ENCODE measurements at regions not wholly inside any gene's neighbourhood (a gene's known extent, or its start where the extent isn't known, plus 50 kb on each side); places are given as distances from the start of the nearest gene placed in this dataset.

DNA sequence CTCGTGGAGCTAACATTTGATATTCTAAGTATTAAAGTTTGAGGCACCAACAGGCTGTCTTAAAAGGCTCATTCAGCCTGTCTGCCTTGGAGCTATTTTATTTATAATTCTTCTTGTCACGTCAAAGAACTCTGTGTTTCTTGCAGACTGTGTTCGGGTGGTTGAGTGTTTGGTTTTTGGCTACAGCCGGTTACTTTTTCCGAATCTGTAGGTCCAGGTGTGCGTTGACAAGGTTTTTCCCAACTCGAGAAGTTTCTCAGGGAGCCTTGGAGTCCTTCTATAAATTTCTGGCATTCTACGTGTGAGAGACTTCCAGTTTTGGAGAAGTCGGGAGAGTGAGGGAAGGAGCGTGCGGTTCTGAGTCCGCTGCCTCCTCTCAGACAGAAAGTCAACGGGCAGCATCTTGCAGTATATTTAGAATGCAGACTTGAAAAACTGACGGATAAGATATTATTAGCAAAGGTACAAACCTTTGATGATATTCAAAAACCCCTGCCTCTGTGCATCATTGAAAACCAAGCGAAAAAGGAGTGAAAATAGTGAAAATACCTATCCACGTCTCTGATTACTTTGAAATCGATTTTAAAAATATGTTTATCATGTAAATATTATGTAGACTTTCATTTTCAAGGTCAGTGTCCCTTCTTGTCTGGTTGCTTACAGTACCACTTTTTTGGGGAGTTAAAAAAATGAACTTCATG, 85.2 kb upstream of the PPARA start (continued):
- TF ChIP-seq, protein P1, sequence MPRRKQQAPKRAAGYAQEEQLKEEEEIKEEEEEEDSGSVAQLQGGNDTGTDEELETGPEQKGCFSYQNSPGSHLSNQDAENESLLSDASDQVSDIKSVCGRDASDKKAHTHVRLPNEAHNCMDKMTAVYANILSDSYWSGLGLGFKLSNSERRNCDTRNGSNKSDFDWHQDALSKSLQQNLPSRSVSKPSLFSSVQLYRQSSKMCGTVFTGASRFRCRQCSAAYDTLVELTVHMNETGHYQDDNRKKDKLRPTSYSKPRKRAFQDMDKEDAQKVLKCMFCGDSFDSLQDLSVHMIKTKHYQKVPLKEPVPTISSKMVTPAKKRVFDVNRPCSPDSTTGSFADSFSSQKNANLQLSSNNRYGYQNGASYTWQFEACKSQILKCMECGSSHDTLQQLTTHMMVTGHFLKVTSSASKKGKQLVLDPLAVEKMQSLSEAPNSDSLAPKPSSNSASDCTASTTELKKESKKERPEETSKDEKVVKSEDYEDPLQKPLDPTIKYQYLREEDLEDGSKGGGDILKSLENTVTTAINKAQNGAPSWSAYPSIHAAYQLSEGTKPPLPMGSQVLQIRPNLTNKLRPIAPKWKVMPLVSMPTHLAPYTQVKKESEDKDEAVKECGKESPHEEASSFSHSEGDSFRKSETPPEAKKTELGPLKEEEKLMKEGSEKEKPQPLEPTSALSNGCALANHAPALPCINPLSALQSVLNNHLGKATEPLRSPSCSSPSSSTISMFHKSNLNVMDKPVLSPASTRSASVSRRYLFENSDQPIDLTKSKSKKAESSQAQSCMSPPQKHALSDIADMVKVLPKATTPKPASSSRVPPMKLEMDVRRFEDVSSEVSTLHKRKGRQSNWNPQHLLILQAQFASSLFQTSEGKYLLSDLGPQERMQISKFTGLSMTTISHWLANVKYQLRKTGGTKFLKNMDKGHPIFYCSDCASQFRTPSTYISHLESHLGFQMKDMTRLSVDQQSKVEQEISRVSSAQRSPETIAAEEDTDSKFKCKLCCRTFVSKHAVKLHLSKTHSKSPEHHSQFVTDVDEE (CRISPR knock-in tag; IDR thresholded peaks at IDR 0.05), result no peak
- TF ChIP-seq GLIS3 (CRISPR knock-in tag; IDR thresholded peaks at IDR 0.05), result no peak
- no peak for TF ChIP-seq ZFP3 (CRISPR knock-in tag; IDR thresholded peaks at IDR 0.05)
- no peak for TF ChIP-seq ZNF70 (CRISPR knock-in tag; IDR thresholded peaks at IDR 0.05)
- TF ChIP-seq CSDC2 (CRISPR knock-in tag; IDR thresholded peaks at IDR 0.05), result no peak
- no peak for TF ChIP-seq ZFP30 (CRISPR knock-in tag; IDR thresholded peaks at IDR 0.05)
- no peak for TF ChIP-seq ESRRG (CRISPR knock-in tag; IDR thresholded peaks at IDR 0.05)
- no peak for TF ChIP-seq OSR1 (CRISPR knock-in tag; IDR thresholded peaks at IDR 0.05)
- TF ChIP-seq RARB (CRISPR knock-in tag; IDR thresholded peaks at IDR 0.05), result no peak
- TF ChIP-seq SNAI2 (CRISPR knock-in tag; IDR thresholded peaks at IDR 0.05), result no peak
- no peak for TF ChIP-seq ZNF565 (CRISPR knock-in tag; conservative IDR thresholded peaks at IDR 0.05; ENCODE audit: low read depth)
- TF ChIP-seq, protein P2, sequence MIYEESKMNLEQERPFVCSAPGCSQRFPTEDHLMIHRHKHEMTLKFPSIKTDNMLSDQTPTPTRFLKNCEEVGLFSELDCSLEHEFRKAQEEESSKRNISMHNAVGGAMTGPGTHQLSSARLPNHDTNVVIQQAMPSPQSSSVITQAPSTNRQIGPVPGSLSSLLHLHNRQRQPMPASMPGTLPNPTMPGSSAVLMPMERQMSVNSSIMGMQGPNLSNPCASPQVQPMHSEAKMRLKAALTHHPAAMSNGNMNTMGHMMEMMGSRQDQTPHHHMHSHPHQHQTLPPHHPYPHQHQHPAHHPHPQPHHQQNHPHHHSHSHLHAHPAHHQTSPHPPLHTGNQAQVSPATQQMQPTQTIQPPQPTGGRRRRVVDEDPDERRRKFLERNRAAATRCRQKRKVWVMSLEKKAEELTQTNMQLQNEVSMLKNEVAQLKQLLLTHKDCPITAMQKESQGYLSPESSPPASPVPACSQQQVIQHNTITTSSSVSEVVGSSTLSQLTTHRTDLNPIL (CRISPR knock-in tag; IDR thresholded peaks at IDR 0.05; ENCODE audit: low read depth), result no peak
- TF ChIP-seq TCF4 (CRISPR knock-in tag; IDR thresholded peaks at IDR 0.05; ENCODE audit: borderline replicate concordance), result no peak
- TF ChIP-seq BACH2 (CRISPR knock-in tag; IDR thresholded peaks at IDR 0.05; ENCODE audit: borderline replicate concordance), result no peak
- no peak for TF ChIP-seq ISL1 (CRISPR knock-in tag; IDR thresholded peaks at IDR 0.05)

DNA sequence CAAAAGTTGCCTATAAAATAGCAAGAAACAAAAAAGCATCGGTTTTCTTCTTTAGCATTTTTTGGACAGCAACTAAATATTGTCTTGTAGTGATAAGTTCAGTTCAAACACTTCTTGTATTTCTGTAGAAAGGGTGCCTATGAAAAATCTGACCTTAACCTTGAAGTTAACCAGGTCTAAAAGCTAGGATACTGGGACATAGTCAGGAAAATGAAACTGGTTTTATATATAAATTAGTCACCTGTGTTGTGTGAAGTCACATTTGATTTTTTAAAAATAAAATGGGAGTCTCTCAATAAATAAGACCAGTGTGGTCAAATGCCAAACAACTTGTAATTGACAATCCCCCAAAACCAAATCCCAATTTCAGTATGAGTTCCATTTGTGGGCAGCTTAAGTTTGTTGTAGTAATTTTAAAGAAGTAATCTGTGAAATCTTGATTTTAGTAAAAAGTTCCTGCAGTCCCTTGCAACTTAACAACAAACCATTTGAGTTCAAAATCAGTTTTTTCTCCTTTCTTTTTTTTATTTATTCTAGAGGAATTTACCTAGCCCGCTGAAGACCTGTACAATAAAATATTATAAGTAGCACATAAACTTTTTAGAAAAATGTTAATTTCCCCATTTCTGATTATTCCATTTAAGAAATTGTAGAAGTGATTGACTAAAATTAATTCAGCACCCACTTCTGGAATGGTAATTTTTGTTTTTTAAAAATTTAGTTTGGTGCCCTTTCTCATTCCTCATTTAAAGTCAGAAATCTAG, 84.5 kb upstream of the PPARA start:
- TF ChIP-seq GLIS3 (CRISPR knock-in tag; IDR thresholded peaks at IDR 0.05) (no peak), ZFP3 (CRISPR knock-in tag; IDR thresholded peaks at IDR 0.05) (no peak), ZNF565 (CRISPR knock-in tag; conservative IDR thresholded peaks at IDR 0.05; ENCODE audit: low read depth) (no peak), CSDC2 (CRISPR knock-in tag; IDR thresholded peaks at IDR 0.05) (no peak), ZNF8 (CRISPR knock-in tag; IDR thresholded peaks at IDR 0.05) (no peak), ARNTL (CRISPR knock-in tag; IDR thresholded peaks at IDR 0.05; ENCODE audit: borderline replicate concordance, low read depth) (no peak), TCF4 (CRISPR knock-in tag; IDR thresholded peaks at IDR 0.05; ENCODE audit: borderline replicate concordance) (no peak), ISL1 (CRISPR knock-in tag; IDR thresholded peaks at IDR 0.05) (no peak), ESRRG (CRISPR knock-in tag; IDR thresholded peaks at IDR 0.05) (no peak)
- TF ChIP-seq, protein P3, sequence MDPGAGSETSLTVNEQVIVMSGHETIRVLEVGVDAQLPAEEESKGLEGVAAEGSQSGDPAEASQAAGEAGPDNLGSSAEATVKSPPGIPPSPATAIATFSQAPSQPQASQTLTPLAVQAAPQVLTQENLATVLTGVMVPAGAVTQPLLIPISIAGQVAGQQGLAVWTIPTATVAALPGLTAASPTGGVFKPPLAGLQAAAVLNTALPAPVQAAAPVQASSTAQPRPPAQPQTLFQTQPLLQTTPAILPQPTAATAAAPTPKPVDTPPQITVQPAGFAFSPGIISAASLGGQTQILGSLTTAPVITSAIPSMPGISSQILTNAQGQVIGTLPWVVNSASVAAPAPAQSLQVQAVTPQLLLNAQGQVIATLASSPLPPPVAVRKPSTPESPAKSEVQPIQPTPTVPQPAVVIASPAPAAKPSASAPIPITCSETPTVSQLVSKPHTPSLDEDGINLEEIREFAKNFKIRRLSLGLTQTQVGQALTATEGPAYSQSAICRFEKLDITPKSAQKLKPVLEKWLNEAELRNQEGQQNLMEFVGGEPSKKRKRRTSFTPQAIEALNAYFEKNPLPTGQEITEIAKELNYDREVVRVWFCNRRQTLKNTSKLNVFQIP (CRISPR knock-in tag; IDR thresholded peaks at IDR 0.05; ENCODE audit: borderline replicate concordance, low read depth), result no peak
- TF ChIP-seq, protein P4, sequence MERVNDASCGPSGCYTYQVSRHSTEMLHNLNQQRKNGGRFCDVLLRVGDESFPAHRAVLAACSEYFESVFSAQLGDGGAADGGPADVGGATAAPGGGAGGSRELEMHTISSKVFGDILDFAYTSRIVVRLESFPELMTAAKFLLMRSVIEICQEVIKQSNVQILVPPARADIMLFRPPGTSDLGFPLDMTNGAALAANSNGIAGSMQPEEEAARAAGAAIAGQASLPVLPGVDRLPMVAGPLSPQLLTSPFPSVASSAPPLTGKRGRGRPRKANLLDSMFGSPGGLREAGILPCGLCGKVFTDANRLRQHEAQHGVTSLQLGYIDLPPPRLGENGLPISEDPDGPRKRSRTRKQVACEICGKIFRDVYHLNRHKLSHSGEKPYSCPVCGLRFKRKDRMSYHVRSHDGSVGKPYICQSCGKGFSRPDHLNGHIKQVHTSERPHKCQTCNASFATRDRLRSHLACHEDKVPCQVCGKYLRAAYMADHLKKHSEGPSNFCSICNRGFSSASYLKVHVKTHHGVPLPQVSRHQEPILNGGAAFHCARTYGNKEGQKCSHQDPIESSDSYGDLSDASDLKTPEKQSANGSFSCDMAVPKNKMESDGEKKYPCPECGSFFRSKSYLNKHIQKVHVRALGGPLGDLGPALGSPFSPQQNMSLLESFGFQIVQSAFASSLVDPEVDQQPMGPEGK (CRISPR knock-in tag; IDR thresholded peaks at IDR 0.05; ENCODE audit: borderline replicate concordance), result no peak
- no peak for ATAC-seq

DNA sequence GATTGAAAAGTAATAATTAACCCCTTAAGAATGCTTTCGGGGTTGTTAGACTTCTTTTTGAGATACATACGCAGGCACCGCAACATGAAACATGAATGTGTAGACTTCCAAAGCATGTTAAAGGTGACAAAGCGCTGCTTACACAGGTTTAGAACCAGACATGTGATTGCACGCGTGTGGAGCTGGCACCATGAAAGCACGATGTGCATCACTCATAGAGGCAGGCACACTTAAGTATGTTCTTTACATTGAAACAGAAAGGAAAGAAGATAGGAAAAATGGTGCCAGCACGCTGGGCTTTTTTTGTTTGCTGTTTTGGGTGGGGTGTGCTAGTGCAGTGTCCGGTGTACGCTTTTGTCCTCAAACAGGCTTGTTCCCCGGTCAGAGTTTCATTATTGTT, 83.6 kb upstream of the PPARA start:
- no peak for ATAC-seq
- TF ChIP-seq, protein P4 (CRISPR knock-in tag; IDR thresholded peaks at IDR 0.05; ENCODE audit: borderline replicate concordance), result no peak
- TF ChIP-seq, protein P2 (CRISPR knock-in tag; IDR thresholded peaks at IDR 0.05; ENCODE audit: low read depth), result no peak
- TF ChIP-seq ZNF70 (CRISPR knock-in tag; IDR thresholded peaks at IDR 0.05), result no peak
- no peak for TF ChIP-seq ZNF565 (CRISPR knock-in tag; conservative IDR thresholded peaks at IDR 0.05; ENCODE audit: low read depth)
- TF ChIP-seq ESRRG (CRISPR knock-in tag; IDR thresholded peaks at IDR 0.05), result no peak
- TF ChIP-seq, protein P5, sequence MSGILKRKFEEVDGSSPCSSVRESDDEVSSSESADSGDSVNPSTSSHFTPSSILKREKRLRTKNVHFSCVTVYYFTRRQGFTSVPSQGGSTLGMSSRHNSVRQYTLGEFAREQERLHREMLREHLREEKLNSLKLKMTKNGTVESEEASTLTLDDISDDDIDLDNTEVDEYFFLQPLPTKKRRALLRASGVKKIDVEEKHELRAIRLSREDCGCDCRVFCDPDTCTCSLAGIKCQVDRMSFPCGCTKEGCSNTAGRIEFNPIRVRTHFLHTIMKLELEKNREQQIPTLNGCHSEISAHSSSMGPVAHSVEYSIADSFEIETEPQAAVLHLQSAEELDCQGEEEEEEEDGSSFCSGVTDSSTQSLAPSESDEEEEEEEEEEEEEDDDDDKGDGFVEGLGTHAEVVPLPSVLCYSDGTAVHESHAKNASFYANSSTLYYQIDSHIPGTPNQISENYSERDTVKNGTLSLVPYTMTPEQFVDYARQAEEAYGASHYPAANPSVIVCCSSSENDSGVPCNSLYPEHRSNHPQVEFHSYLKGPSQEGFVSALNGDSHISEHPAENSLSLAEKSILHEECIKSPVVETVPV (CRISPR knock-in tag; IDR thresholded peaks at IDR 0.05), result no peak
- no peak for TF ChIP-seq RARB (CRISPR knock-in tag; IDR thresholded peaks at IDR 0.05)
- no peak for TF ChIP-seq BACH2 (CRISPR knock-in tag; IDR thresholded peaks at IDR 0.05; ENCODE audit: borderline replicate concordance)
- TF ChIP-seq ZFP30 (CRISPR knock-in tag; IDR thresholded peaks at IDR 0.05), result no peak
- no peak for TF ChIP-seq GLIS3 (CRISPR knock-in tag; IDR thresholded peaks at IDR 0.05)
- TF ChIP-seq, protein P3 (CRISPR knock-in tag; IDR thresholded peaks at IDR 0.05; ENCODE audit: borderline replicate concordance, low read depth), result no peak
